GM21723 (cell line): ENCODE measurements at regions not wholly inside any gene's neighbourhood (a gene's known extent, or its start where the extent isn't known, plus 50 kb on each side); places are given as distances from the start of the nearest gene placed in this dataset.
"Not testable (repeated sequence)": the region's sequence is repeated elsewhere in the genome, so short reads cannot be mapped to it uniquely, and the experiment has no call there.

ENCODE experiments used
- ATAC-seq: cut with Tn5 transposase; IDR thresholded peaks from one replicate; pipeline ENCODE4 v1.9.1; 2021; ENCODE audit warnings: mild to moderate bottlenecking, moderate library complexity; ENCODE audit not compliant: unreplicated experiment

DNA sequence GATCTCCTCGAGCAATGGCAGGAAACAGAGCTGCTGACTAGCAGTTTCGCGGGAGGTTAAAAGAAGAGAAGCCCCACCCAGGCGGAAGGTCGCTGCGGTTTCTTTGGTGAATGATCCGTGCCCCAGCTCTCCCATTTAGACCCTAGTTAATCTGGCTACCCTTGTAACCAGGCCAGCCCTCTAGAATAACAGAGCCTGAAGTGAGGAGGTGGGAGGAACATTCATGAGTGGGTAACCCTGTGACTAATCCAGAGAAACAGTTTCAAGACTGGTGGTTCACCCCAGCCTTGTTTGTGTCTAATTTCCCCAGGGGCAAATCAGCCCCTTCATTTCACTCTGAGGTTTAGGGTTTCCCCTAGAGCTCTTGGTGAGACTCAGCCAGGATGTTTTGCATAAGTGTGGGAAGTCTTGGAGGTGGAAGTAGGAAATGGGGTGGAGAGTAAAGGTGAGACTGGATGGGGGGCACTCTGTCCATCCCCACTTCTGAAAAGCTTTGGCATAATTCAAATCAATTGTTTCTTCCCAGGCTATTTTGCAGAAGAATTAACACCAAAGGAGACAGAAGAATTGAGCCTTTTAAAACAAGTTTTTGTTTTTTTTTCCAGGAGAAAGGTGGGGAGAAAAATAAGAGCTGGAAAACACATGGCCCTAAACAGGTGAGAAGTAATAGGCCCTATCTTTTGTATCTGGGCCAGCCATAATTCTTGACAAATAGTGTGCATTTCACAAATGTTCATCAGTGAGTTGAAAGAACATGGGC, 303.1 kb downstream of the RPLP1 start:
- ATAC-seq = peak; percentile 87

DNA sequence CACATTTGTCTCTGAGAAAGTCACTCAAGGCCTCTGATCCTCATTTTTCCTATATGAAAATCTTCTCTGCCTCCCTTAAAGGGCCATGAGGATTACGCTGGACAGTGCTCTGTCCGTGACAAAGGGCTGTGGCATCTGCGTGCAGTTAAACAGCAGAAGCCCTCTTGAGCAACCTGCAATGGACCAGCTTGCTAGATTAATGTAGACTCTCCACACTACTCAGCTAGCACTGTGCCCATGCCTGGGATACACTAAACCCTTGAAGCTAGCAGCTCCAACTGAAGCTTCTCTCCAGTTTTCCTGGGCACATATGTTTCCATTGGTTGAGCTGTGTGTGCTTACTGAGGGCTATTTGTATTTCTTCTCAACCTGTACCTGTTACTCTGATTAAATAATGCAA, 303.8 kb downstream of the RPLP1 start:
- ATAC-seq = no peak

DNA sequence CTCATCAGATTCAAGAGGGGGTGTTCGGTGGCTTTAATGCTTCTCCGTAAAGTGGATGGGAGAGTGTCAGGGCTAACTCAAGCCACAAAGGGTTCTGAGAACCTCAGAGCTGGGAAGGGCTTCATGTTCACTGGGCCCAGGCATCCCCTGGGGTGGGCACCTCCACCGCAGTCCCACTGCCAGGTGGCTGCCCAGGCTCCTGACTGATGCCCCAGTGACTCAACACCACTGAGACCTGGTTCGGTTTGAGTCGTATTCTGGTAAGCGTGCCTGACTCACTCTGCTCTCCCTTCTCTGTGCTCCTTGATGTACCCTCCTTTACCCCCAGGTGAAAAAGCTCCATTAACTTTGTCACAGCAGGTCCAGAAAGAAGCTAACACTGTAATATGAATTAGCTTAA, 304.6 kb downstream of the RPLP1 start:
- ATAC-seq = no peak

DNA sequence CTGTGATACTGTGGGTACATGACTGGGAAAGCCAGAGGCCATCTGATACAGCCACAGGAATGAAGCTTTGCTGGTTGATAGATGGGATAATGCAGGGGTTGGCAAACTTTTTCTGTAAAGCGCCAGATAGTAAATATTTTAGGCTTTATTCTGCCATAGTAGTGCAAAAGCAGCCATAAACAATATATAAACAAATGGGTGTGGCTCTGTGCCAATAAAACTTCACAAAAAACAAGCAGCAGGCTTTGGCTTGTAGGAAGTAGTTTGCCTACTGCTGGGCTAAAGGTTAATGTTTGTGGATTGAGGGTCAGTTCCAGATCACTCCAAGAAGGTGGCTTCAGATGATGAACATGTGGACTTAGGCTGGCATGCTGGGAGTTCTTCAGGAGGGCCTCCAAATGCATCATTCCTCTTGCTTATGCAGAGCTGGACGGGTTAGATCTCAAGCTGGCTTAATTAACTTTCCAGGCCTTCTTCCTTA, 305.7 kb downstream of the RPLP1 start:
- ATAC-seq = no peak

DNA sequence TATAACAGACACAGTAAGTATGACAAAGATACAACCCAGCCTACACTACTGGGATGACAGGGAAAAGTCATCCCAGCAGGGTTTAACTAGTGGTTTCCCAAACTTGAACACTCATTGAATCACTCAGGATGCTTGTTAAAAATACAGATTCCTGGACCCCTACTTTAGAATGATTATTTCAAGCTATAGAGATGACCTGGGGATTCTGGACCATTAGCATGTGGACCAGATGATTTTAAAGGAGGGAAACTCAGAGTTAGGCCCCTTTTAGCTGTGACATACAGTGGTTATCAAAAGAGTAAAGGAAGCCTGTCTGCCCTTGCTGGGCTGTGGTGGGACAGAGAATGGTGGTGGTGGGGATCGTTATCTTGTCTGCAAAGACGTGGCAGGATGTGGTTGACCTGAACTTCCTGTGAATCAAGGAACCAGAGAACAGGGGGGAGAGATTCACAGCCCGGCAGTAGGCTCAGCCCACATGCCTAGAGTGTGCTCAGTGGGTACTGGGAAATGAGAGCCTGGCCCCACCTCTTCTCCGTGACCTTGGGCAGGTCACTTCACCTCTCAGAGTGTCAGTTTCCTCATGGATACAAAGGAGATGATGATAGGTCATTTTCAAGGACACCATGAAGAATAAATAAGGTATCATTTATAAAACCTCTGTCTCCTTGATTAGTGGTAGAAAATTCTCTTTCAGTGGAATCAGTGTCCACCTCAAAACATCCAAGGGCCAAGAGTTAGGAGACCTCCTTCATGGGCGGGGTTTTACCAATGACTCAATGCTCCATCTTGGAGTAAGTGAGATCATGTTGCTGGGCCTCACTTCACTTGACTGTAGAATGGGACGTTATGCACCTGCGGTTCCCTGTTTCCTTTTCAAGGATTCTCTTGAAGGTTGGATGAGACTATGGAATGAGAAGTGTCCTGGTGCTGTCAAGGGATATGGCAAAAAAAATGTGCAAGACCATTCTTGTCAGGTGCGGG, 306.5 kb downstream of the RPLP1 start:
- no peak for ATAC-seq

DNA sequence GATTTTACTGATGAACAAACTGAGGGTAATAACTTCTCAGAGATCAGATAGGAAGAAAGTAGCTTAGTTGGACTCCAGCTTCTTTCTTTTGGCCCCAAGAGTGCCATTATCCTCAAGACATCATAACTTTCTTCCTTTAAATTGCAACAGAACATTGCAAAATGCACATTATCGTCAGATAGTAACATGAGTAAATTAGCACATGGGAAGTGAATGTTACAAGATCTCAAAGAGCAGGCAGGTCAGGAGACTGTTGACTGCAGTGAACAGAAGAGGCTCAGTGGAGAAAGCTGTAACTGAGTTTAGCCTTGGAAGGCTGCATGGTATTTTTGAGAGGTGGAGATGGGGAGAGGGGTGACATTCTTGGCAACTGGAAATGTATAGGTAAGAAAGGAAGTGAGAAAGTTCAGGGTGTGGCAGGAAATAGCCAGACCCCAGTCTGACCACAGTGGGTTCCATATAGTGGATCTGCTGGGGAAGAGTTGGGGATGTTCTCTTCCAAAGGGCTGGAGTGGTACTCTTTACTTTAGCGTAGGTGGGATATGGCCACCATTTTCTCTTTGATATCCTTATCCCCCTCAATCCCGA, 307.7 kb downstream of the RPLP1 start:
- no peak for ATAC-seq

DNA sequence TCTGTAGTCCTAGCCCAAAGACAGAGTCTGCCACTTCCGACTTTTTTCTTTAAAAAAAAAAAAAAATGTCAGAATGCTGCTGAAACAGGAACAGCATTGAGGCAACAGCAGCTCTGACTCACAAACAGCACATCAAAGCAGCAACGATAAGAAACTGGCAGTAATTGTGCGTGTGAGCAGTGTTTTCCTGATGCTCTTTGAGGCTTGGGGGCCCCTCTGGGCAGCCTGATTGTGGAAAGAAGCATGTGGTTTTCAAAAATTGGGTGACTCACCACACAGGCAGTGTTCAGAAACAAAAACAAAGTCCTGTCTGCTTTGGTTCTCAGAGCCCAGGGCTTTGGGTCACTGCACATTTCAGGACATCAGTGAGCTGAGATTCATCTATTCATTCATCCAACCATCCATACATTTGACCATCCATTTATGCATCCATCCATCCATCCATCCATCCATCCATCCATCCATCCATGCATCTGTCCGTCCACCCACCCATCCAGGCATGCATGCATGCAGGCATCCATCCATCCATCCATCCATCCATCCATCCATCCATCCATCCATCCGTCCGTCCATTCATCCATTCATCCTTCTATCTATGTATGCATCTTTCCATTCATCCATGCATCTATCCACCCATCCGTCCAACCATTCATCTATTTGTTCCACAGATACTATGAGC, 308.4 kb downstream of the RPLP1 start:
- peak; percentile 68 for ATAC-seq

DNA sequence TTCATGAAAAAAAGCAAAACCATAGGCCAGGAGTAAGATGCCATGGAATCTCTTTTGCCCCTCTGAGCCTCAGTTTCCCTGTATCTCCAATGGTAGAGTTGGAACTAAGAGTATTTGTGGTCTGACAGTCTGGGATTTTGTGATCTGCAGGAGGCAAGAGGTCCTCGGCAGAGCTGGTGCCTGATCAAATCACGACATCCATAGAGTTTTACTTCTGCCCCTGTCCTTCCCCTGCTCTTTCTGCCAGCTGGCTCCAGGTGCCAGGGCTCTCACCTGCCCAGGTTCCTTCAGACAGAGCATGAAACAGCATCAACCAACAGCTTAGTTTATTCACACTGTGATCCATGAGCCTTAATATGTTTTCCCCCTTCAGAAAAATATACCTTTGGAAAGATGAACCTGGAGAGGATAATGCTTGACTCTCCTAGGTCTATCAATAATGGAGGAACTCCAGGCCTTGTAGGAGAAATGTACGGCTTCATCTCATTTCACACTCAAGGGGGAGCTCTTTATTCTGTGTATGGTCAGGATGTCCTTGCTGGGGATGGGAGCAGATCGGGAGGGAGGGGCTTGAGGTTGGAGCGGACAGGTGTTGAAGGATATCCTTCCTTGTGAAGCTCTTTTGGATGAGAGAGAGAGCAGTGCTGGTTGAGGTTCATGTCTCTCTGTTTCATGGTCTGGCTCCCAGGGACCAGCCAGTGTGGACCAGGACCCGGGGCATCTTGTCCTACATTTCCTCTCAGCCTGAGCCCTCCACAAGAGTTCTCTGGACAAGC, 309.9 kb downstream of the RPLP1 start:
- no peak for ATAC-seq

DNA sequence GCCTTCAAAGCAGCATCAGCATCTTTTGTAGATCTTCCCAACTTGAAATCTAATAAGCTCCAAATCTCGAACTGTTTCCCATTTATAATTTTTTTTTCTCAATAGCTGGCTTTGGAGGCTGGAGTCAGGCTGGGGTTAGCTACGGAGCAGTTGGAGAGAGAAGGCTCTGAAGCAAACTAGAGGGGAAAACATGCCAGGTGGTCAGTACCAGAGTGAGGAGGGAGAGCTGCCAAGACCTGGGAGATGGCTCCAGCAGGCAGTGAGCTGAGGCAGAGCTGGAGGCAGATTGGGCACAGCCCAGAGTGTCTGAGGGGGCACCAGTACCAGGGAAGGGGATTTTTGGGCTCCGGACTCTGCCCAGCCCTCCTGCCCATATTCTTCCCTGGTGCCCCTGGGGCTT, 311.2 kb downstream of the RPLP1 start:
- ATAC-seq = no peak

DNA sequence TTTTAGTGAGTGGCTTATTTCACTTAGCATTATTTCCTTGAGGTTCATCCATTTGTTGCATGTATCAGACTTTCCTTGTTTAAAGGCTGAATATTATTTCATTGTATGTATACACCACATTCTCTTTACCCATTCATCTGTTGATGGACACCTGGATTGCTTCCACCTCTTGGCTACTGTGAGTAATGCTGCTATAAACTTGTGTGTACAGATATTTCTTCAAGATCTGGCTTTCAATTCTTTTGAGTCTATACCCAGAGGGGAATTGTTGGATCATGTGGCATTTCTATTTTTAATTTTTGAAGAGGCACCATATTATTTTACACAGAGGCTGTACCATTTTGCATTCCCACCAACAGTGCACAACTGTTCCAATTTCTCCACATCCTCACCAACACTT, 313.5 kb downstream of the RPLP1 start:
- ATAC-seq = no peak

DNA sequence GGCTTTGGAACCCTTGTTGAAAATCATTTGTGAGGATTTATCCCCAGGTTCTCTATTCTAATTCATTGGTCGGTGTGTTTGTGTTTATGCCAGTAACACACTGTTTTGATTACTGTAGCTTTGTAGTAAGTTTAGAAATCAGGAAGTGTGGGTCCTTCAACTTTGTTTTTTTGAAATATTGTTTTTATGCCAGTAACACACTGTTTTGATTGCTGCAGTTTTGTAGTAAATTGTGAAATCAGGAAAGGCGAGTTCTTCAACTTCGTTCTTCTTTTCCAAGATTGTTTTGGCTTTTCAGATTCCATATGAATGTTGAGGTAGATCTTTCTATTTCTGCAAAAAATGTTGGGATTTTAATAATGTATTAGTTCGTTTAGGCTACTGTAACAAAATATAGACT, 314.6 kb downstream of the RPLP1 start:
- no peak for ATAC-seq

DNA sequence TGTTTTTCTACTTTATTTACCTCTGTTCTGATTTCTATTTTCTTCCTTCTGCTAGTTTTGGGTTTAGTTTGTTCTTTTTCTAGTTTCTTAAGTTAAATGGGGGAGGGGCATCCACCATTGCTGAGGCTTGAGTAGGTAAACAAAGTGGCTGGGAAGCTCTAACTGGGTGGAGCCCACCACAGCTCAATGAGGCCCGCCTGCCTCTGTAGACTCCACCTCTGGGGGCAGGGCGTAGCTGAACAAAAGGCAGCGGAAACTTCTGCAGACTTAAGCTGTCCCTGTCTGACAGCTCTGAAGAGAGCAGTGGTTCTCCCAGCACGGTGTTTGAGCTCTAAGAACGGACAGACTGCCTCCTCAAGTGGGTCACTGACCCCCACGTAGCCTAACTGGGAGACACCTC, 316.7 kb downstream of the RPLP1 start:
- not testable (repeated sequence) for ATAC-seq

DNA sequence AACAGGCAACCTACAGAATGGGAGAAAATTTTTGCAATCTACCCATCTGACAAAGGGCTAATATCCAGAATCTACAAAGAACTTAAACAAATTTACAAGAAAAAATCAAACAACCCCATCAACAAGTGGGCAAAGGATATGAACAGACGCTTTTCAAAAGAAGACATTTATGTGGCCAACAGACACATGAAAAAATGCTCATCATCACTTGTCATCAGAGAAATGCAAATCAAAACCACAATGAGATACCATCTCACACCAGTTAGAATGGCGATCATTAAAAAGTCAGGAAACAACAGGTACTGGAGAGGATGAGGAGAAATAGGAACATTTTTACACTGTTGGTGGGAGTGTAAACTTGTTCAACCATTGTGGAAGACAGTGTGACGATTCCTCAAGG, 321.6 kb downstream of the RPLP1 start:
- not testable (repeated sequence) for ATAC-seq

DNA sequence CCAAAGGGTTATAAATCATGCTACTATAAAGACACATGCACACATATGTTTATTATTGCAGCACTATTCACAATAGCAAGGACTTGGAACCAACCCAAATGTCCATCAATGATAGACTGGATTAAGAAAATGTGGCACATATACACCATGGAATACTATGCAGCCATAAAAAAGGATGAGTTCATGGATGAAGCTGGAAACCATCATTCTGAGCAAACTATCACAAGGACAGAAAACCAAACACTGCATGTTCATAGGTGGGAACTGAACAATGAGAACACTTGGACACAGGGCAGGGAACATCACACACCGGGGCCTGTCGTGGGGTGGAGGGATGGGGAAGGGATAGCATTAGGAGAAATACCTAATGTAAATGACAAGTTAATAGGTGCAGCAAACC, 322.1 kb downstream of the RPLP1 start:
- ATAC-seq = not testable (repeated sequence)

DNA sequence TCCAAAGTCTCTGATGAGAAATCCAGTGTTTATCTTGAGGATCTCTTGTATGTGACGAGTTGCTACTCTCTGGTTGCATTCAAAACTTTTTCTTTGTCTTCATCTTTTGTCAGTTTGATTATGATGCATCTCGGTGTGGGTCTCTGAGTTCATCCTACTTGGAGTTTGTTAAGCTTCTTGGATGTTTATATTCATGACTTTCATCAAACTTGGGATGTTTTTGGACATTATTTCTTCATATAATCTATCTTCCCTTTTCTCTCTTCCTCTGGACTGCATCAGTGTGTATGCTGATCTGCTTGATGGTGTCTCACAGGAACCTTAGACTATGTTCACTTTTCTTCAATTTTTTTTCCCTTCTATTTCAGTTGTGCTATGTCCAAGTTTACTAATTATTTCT, 320.4 kb downstream of the TLE3 start:
- no peak for ATAC-seq

DNA sequence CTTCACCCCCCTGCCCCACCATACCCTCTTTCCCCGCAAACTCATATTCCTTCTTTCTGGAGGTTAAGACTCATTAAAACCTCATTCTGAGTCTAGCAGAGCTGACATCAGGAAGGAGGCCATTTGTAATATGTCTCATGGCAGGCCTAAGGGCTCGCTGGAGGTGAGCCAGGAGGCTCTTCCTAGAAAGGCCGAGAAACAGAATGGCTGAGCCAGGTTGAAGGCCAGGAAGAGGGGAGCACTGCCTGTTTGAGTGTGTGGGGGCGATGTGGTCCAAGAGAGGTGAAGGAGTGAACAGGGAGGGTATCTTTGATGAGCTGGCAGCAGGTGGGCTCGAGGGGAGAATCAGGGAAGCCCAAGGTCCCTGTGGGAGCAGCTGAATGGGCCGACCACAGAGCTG, 317.3 kb downstream of the TLE3 start:
- ATAC-seq = no peak

DNA sequence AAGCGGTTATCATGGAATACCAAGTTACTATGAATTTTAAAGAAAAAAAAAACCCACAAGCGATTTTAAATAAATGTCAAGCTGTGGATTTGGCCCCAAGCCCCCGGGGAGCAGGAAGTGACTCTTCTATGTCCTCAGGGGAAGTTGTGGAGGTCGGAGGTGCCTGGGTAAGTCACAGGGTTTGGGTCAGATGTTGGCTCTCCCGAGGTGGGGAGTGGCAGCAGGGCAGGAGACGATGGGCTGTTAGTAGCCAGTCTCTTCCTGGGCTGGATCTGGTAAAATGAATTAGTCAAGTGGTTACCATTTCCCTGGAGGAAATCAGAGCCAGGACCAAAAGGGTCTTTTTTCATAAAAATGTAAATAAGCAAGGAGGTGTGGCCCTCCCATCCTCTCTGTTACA, 316.7 kb downstream of the TLE3 start:
- no peak for ATAC-seq

DNA sequence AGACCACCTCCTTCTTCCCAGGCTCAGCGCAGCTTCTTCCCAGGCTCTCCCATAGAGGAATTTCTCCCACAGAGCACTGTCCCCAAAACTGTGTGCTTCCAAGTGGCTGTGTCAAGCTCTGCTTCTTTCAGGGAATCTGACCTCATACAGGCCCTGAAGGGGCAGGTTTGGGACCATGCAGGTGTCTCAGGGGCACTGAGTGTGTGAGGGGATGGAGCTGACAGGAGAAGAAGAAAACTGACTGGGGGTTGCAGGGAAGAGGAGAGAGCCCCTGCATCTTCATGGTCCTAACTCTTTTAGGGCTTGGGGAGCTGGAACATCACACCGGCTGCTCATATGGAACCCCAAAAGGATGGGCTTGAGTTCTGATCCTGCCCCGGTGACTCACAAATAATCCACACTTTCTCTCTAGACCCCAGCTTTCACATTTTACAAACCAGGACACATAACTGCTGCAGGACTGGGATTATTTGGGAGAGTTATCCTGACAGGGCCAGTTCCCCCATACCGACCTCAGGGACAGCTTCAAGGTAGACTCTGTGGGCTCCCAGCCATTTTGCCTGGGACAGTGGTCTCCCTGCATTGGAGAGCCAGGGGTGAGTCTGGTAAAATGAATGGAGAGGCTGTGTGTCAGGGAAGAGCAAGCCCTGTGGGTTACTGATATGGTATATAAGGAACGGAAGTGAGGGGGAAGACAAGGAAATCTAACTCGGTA, 316.1 kb downstream of the TLE3 start:
- ATAC-seq = no peak

DNA sequence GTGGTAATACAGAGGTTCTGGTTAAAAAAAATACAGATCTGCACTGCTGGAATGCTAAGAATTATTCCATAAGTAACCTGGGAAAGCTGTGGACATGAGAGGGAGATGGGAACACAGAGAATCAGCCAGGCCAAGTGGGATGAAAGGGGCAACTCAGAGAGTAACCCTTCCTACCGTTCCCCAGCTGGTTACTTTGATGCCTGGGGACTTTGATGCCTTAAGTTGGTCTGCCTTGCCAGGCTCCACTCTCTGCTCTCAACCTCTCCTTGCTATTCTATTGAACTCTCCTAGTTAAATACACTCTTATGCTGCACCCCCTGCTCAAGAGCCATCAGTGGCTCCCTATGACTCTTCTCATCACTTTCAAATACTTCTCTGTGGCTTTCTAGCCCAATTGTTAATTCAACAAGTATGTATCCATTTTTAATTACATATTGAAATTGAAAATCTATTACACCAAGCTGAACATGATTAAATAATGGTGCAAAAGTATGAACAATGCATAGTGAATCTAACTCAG, 315.5 kb downstream of the TLE3 start:
- ATAC-seq = no peak
